Parathyroid adenoma (tissue), 2 donors: ENCODE measurements at regions not wholly inside any gene's neighbourhood (a gene's known extent, or its start where the extent isn't known, plus 50 kb on each side); places are given as distances from the start of the nearest gene placed in this dataset.

ENCODE experiments used
- H2AFZ ChIP-seq: fragments of 300-600 bp; sonication (generic); one replicate; pipeline ENCODE4 v1.7.0; 2017; ENCODE audit warnings: antibody characterized with exemption, mild to moderate bottlenecking
- H3K27ac ChIP-seq: fragments of 300-600 bp; sonication (generic); one replicate; pipeline ENCODE4 v1.7.0; 2017
- H3K27me3 ChIP-seq: fragments of 300-600 bp; sonication (generic); one replicate; pipeline ENCODE4 v1.7.0; 2017; ENCODE audit warnings: low read length; ENCODE audit not compliant: control insufficient read depth, insufficient read depth
- H3K36me3 ChIP-seq: fragments of 300-600 bp; sonication (generic); one replicate; pipeline ENCODE4 v1.7.0; 2017; ENCODE audit warnings: low read length; ENCODE audit not compliant: control insufficient read depth, insufficient read depth
- H3K4me1 ChIP-seq: fragments of 300-600 bp; sonication (generic); one replicate; pipeline ENCODE4 v1.7.0; 2017; ENCODE audit warnings: control low read depth
- H3K4me2 ChIP-seq: fragments of 300-600 bp; sonication (generic); one replicate; pipeline ENCODE4 v1.7.0; 2017; ENCODE audit warnings: low read length
- H3K4me3 ChIP-seq: fragments of 300-600 bp; sonication (generic); one replicate; pipeline ENCODE4 v1.7.0; 2017; ENCODE audit warnings: low read depth, low read length
- H3K79me2 ChIP-seq: fragments of 300-600 bp; sonication (generic); one replicate; pipeline ENCODE4 v1.7.0; 2017; ENCODE audit warnings: control low read depth
- H3K9ac ChIP-seq: fragments of 300-600 bp; sonication (generic); one replicate; pipeline ENCODE4 v1.7.0; 2017; ENCODE audit warnings: mild to moderate bottlenecking
- H3K9me3 ChIP-seq: fragments of 300-600 bp; sonication (generic); one replicate; pipeline ENCODE4 v1.7.0; 2017; ENCODE audit warnings: low read length; ENCODE audit not compliant: control insufficient read depth
- TF ChIP-seq, protein P1 (sequence below): fragments of 300-600 bp; sonication (generic); IDR thresholded peaks from one replicate; pipeline ENCODE4 v1.7.0; 2017; ENCODE audit warnings: antibody characterized with exemption, mild to moderate bottlenecking
- donor health status: primary hyperparathyroidism.

DNA sequence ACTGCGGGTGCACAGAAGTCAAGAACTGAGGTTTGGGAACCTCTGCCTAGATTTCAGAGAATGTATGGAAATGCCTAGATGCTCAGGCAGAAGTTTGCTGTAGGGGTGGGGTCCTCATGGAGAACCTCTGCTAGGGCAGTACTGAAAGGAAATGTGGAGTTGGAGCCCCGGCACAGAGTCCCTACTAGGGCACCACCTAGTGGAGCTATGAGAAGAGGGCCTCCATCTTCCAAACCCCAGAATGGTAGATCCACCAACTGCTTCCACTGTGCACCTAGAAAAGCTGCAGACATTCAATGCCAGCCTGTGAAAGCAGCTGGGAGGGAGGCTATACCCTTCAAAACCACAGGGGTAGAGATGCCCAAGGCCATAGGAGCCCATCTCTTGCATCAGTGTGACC, 1336.0 kb upstream of the CELF2 start:
- Histone ChIP-seq H3K4me1 (no peaks in the 10 kb centered on the region), H3K27ac (no peak overlapping the region), H3K9ac (no peak overlapping the region), H2AFZ (no peak overlapping the region), H3K4me3 (no peak overlapping the region), H3K4me2 (no peak overlapping the region), H3K9me3 (no peaks in the 10 kb centered on the region), H3K79me2 (no peaks in the 10 kb centered on the region), H3K36me3 (no peaks in the 10 kb centered on the region), H3K27me3 (no peaks in the 10 kb centered on the region)
- TF ChIP-seq, protein P1, sequence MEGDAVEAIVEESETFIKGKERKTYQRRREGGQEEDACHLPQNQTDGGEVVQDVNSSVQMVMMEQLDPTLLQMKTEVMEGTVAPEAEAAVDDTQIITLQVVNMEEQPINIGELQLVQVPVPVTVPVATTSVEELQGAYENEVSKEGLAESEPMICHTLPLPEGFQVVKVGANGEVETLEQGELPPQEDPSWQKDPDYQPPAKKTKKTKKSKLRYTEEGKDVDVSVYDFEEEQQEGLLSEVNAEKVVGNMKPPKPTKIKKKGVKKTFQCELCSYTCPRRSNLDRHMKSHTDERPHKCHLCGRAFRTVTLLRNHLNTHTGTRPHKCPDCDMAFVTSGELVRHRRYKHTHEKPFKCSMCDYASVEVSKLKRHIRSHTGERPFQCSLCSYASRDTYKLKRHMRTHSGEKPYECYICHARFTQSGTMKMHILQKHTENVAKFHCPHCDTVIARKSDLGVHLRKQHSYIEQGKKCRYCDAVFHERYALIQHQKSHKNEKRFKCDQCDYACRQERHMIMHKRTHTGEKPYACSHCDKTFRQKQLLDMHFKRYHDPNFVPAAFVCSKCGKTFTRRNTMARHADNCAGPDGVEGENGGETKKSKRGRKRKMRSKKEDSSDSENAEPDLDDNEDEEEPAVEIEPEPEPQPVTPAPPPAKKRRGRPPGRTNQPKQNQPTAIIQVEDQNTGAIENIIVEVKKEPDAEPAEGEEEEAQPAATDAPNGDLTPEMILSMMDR, result no peak

DNA sequence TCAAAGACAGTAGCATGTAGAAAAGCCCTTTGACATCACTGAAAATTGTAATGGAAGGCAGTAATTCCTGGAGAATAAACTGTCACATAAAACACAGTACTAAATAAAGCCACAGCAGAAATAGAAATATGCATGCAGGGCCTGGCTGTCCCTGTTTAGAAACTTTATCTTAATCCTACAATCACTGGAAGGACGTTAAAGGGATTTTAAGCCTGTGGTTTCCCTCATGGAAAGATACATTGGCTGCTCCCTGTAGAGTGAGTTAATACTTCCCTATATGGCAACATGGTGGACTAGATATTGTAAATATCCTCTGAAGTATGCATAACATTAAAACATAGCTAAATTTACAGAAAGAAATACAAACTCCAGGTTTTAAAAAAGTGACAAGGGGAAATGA, 1334.9 kb upstream of the CELF2 start:
- Histone ChIP-seq H3K4me2 (no peak overlapping the region), H3K9ac (no peak overlapping the region), H3K79me2 (no peaks in the 10 kb centered on the region), H3K4me3 (no peak overlapping the region), H3K36me3 (no peaks in the 10 kb centered on the region), H3K9me3 (no peaks in the 10 kb centered on the region), H3K4me1 (no peaks in the 10 kb centered on the region), H3K27me3 (no peaks in the 10 kb centered on the region), H3K27ac (no peak overlapping the region), H2AFZ (no peak overlapping the region)
- TF ChIP-seq, protein P1, result no peak

DNA sequence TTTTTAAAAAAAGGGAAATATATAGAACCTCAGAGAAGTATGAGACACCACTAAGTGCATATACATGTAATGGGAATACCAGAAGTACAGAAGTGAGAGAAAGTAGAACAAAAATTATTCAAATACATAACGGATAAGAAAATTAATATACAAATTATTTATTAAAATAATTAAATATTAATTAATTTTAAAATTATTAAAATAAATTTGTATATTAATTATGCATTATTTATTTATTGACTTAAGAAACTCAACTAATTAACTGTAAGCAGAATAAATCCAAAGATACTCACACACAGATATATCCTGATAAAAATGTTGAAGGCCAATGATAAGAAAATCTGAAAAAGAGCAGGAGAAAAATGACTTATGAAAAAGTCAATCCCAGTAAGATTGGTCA, 1333.5 kb upstream of the CELF2 start:
- H3K27me3 ChIP-seq, result no peaks in the 10 kb centered on the region
- no peak overlapping the region for H3K27ac ChIP-seq
- no peaks in the 10 kb centered on the region for H3K79me2 ChIP-seq
- no peak overlapping the region for H3K9ac ChIP-seq
- no peaks in the 10 kb centered on the region for H3K9me3 ChIP-seq
- TF ChIP-seq, protein P1, result no peak
- H3K36me3 ChIP-seq, result no peaks in the 10 kb centered on the region
- no peaks in the 10 kb centered on the region for H3K4me1 ChIP-seq
- no peak overlapping the region for H3K4me3 ChIP-seq
- no peak overlapping the region for H3K4me2 ChIP-seq
- H2AFZ ChIP-seq, result no peak overlapping the region

DNA sequence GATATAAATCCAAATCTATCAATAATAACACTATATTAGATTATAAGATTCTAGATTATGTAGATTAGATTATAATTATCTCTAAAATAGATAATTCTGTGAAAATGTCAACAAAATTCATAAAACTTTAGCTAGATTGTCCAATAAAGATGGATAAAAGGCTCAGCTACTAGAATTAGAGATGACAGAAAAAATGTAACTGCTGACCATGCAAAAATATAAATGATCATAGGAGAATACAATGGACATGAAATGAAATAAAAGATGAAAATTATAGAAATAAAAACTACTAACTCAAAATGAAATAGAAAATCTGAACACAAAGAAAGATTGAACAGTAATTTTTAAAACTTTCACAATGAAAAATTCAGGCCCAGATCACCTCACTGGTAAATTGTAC, 1332.1 kb upstream of the CELF2 start:
- Histone ChIP-seq H3K79me2 (no peaks in the 10 kb centered on the region), H3K4me1 (no peaks in the 10 kb centered on the region), H3K27me3 (no peaks in the 10 kb centered on the region), H3K4me3 (no peak overlapping the region), H3K9me3 (no peaks in the 10 kb centered on the region), H2AFZ (no peak overlapping the region), H3K27ac (no peak overlapping the region), H3K36me3 (no peaks in the 10 kb centered on the region), H3K4me2 (no peak overlapping the region), H3K9ac (no peak overlapping the region)
- TF ChIP-seq, protein P1, result no peak

DNA sequence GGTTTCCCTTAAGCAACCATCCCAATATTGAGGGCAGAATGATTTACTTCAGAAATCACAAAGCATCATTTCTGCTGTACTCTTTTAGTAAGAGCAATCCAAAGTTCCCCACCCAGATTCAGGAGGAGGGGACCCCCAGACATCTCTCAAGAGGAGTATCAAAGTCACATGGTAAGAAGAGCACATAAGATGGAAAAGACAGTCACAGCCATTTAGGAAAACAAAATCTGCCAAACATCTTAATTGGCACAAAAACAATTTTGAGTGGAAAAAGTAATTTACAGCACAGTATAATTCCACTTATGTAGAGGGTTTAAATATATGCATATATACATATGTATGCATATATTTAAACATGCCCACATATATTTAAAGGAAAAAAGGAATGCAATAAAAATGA, 1329.0 kb upstream of the CELF2 start:
- no peaks in the 10 kb centered on the region for H3K27me3 ChIP-seq
- no peaks in the 10 kb centered on the region for H3K4me1 ChIP-seq
- H3K9ac ChIP-seq, result no peak overlapping the region
- no peaks in the 10 kb centered on the region for H3K36me3 ChIP-seq
- no peaks in the 10 kb centered on the region for H3K9me3 ChIP-seq
- no peak overlapping the region for H3K27ac ChIP-seq
- H3K79me2 ChIP-seq, result no peaks in the 10 kb centered on the region
- H2AFZ ChIP-seq, result no peak overlapping the region
- H3K4me3 ChIP-seq, result no peak overlapping the region
- H3K4me2 ChIP-seq, result no peak overlapping the region
- TF ChIP-seq, protein P1, result no peak
